Stimulated activated CD8-positive, alpha-beta memory T cell treated with anti-CD3 and anti-CD28 coated beads, Interleukin-7, amount 100 ng/mL, for 4 hours (primary cell): ENCODE measurements at regions not wholly inside any gene's neighbourhood (a gene's known extent, or its start where the extent isn't known, plus 50 kb on each side); places are given as distances from the start of the nearest gene placed in this dataset.
"Not testable (repeated sequence)": the region's sequence is repeated elsewhere in the genome, so short reads cannot be mapped to it uniquely, and the experiment has no call there.

ENCODE experiments used
- DNase-seq, 2 donors: peaks; one replicate each; pipeline ENCODE4 v3.0.0-alpha.2; 2020; ENCODE audit warnings: low read depth in 2 of 2

- no peak for DNase-seq
Observed at GRCh38 chr17:21517538-21518293, 141.6 kb downstream of the KCNJ12 start.

DNA sequence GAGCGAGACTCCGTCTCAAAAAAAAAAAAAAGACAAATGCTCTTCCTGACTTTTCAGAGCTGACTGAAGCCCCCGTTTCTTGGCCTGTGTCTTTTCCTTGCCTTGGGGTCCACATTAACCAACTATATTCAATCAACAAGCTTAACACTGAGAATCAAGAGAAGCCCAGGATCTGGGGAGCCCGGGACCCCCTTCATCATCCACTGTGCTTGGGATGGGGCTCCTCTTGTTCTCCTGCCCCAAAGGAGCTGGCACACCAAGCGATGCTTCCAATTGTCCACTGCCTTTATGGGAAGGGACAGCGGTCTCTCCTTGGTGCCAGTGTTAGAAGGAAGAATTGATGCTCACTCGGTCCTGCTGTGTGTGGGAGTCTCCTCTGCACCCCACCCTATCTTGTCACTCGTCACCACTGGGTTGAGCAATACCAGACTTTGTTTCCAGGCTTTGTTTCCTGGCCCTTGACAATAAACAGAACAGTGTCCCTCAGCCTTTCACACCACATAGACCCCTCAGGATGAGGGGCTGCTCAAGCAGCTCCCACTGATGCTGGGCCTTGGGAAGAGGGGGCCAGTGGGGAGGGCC lies 146.7 kb downstream of the KCNJ12 start:
- DNase-seq: no peak

DNA sequence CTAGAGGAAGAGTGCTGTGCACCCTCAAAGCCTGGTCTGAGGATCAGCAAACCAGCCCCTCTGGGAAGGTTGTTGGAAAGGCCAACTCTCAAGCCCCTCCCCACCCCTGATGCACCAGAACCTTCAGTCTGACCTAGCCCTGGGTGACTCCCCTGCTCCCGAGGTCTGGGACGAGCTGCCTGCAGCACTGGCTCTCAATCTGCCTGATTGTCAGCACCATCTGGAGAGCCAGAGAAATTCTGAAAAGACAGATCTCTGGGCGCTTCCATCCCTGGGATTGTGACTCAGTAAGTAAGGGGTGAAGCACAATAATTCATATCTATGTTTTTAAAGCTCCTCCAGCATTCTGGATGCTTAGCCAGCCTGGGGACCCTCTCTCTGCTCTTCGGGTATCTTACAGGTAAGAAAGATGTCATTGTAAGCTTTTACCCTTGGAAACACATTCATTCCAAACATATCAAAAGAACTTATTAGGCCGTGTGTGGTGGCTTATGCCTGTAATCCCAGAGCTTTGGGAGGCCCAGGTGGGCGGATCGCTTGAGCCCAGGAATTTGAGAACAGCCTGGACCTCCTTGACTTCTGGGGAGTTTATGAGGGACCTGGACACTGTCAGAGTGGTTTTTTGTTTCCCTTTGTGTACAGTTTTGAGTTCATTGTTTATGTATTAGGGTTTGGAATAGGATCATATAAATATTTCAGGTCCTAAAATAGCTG lies 147.5 kb downstream of the KCNJ12 start:
- DNase-seq: no peak

DNA sequence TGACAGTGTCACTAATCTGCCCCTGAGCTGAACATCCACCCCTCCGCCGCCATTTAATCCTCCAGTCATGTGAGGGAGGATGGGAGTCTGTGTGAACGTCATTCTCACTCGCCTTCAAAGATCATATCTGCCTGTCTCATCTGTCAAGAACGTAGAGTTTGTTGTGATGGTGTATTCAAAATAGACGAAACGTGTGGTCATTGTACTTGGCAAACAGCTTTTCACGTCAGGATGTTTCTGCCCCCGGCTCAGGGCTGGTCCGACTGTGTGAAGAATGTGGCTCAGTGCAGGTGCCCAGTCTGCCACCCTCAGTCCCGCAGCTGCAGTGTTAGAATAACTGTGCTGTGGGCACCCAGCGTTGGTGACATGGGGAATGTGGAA lies 148.0 kb downstream of the KCNJ12 start:
- DNase-seq: no peak

DNA sequence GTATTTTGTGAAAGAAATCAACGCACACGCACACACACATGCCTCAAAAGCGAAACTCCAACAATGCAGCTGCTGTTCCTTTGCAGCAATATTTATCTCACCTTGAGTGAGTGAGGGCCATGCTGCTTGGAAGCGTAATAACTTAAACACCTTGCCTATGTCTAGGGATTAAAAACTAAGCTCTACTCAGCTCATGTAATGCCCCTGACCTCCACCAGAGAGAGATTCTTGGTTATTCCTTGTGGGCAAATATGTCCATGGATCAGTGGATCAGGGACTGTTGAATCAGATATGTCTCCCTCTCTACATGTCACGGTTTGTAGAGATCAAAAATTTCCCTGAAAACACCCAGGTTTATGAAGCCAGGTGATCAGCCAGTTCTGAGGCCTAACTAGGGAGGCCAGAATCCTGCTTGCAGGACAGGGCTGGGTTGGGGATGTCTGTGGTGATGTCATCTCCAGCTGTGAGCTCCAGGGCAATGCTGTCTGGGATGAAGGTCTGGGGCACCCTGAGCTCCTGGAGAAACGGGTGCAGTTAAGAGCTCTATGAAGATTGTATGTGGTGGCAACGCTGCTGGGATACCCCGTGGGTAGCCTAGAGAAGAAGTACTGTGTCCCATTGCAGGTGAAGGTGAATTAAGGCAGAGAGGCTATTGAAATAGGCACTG lies 149.4 kb downstream of the KCNJ12 start:
- DNase-seq: no peak

DNA sequence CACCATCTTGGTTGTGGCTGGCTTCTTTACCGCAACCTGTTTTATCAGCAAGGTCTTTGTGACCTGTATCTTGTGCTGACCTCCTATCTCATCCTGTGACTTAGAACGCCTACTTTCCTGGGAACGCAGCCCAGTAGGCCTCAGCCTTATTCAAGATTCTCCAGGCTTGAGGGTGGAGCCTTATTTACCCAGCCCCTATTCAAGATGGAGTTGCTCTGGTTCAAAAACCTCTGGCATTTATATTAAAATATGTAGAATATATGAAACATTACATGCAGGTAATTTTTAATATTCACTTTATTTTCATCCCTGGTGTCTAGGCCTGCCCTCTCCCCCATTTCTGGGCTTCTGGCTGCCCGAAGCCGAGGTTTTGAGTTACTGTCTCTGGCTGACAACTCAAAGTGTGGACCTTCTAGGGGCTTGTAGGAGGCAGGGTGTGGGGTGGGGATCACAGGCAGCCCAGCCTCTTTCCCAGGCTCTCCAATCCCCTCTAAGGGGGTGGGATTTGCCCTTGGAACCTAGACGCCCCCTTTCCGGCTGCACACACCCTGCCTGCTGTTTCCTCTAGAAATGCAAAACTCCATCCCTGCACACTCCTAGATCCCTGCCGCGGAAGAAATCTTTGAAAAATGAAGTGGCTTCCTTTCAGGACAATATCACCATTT lies 152.0 kb downstream of the KCNJ12 start:
- DNase-seq: no peak

GRCh38 chr17:21530311-21530710 lies 154.2 kb downstream of the KCNJ12 start:
- DNase-seq: no peak

DNA sequence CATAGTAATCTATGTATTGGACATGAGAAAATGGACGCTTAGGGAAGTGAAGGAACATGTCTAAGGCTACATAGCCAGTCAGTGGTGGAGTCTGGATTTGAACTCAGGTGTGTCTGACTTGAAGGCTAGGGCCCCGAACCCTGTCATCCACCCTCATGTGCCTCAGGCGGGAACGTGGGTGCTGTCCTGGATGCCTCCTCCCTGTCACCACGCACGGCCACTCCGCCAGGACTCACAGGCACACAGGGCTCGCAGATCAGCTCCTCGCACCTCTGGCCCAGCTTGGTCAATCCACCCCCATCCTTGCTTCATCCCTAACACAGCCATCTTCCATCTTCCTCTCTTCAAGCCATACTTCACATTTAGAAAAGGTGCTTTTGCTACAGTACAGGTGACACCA lies 154.7 kb downstream of the KCNJ12 start:
- DNase-seq: no peak

DNA sequence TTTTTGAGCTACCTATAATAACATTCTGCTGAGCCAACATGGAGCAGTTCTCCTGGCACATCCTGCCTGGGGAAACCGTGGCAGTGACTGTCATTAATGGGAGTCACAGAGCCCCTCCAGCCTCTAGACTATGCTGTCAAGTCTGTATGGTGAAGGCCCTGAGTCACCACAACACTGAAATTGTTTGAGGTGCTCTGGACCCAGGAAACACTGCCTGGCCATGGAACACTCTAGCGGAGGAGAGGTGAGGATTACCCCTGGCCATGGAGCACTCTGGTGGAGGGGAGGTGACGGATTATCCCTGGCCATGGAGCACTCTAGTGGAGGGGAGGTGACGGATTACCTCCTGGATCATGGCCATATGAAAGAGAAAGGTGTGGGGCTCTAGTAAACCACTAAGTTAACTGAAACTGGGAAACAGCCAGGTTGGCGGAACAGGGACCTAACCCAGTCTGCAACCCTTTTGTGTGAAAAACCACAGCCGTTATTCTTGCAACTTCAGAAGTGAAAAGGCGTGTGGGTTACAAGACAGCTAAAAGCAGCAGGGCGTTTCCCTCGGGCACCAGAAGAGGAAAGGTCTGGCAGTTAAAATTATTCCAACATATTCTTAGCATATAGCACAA lies 156.7 kb downstream of the KCNJ12 start:
- DNase-seq: no peak

GRCh38 chr17:21535686-21536375 lies 156.5 kb upstream of the KCNJ18 start:
- no peak for DNase-seq

DNA sequence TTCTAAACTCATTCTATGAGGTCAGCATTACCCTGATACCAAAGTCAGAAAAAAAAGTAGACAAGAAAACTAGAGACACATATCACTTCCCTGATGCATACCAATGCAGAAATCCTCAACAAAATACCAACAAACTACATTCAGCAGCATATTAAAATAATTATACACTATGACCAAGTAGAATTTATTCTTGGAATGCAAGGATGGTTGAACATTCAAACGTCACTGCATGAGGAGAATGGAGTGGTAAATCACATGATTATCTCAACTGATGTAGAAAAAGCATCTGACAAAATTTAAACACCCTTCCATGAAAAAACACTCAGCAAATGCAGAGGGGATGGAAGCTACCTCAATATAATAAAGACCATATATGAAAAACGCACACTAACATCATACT lies 155.0 kb upstream of the KCNJ18 start:
- DNase-seq: no peak

DNA sequence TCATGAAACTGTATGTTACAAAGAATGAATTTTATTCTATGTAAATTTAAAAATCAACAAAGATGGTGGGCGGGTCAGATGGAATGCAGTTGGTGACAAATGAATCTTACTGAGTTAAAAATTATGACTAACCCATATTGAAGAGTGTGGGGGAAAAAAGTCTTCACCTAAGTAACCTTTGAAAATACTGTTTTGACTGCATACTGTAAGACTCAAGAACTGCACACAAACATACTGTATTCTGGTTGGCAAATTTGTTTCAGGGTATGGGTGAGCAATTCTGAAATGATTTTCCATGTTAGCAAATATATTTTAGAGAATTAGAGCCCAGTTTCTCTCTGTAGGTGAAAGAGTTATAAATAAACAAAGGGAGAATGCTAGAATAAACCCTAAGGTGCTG lies 153.7 kb upstream of the KCNJ18 start:
- DNase-seq: no peak

DNA sequence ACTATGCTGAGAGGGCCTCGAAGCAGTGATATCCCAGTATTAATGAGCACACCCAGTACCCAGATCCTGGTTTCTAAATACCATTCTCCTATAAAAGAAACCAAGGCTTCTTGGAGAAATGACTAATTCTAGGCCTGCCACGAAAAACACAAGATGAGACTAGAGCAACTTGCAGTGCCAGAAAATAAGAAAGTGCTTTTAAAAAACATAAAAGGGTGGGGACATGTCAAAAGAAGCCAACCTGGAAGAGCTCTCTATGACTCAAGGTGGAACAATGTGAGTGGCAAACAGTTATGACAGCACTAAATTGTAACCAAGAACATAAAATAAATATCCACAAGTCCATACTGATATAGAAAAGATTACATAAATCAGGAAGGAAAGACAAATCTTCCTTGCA lies 153.2 kb upstream of the KCNJ18 start:
- no peak for DNase-seq

- no peak for DNase-seq
Observed at GRCh38 chr17:21540502-21540901, 151.8 kb upstream of the KCNJ18 start.

DNA sequence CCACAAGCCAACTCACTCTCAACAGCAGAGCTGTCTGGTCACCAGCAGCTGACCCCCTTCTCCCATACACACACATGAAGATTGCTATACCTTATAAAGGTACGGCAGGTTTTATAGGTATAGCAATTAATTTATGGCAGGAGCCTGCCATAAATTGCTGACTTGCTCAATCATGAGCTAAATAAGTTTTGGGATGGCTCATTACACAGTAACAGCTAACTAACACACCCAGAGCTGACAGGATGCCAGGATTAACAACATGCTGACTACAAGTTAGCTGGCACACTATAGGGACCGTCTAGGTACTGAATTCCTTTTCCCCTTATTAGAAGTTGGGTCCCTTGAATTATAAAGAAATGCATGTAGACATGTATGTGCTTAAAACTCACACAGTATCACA lies 150.3 kb upstream of the KCNJ18 start:
- DNase-seq: no peak

DNA sequence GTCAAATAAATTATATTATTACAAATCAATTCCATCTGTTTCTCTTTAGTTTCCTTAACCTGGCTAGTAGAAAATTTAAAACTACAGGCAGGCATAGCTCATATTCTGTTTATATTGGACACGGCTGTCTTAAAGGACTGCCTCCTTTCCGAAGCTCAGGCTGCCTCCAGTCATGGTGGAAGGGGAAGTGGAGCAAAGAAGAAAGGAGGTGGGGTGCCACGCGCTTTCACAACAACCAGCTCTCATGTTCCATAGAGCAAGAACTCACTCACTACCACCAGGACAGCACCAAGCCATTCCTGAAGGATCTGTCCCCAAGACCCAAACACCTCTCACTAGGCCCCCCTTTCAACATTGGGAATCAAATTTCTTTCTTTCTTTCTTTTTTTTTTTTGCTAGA lies 149.3 kb upstream of the KCNJ18 start:
- DNase-seq: no peak

- no peak for DNase-seq
Observed at GRCh38 chr17:21545064-21545463, 147.3 kb upstream of the KCNJ18 start.

DNA sequence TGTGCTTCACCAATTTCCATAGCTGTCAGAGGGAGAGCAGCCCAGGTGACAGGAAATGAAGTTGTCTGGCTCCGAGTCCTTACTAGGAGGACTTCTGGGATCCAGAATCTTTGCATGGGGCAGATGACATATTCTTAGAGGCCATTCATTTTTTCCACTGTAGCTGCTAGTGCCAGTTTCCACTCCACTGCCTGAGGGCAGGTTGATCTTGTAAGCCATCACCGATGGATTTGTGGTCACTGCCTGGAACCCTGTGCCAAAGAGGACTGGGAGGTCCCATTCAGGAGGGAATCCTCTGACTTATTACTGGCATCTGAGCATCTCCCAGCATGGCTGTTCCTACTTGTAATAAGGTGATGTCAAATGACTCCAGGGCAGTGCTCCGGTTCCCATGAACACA lies 144.1 kb upstream of the KCNJ18 start:
- DNase-seq: no peak

GRCh38 chr17:21549107-21549687 lies 143.1 kb upstream of the KCNJ18 start:
- no peak for DNase-seq

- not testable (repeated sequence) for DNase-seq
Observed at GRCh38 chr17:21550031-21550430, 142.3 kb upstream of the KCNJ18 start.
